Keratinocyte (primary cell): ENCODE measurements at regions not wholly inside any gene's neighbourhood (a gene's known extent, or its start where the extent isn't known, plus 50 kb on each side); places are given as distances from the start of the nearest gene placed in this dataset.
"Not testable (repeated sequence)": the region's sequence is repeated elsewhere in the genome, so short reads cannot be mapped to it uniquely, and the experiment has no call there.

Source experiments
- DNase-seq: peaks from one replicate; pipeline ENCODE4 v3.0.0-alpha.2; 2011; ENCODE audit warnings: low read depth, missing footprints, low spot score
- FAIRE-seq: peaks from 2 replicates; lab custom pipeline; 2011; peaks lifted over from hg19 to GRCh38; lab: Jason Lieb, UNC
- H2AFZ ChIP-seq: 2 replicates; pipeline ENCODE4 v1.6.0; 2012; ENCODE audit warnings: low read length, control low read depth, inconsistent platforms; ENCODE audit not compliant: control insufficient read depth
- H3K27ac ChIP-seq: 2 replicates; pipeline ENCODE4 v1.5.1; 2011; ENCODE audit warnings: low read length; ENCODE audit not compliant: control insufficient read depth, insufficient read depth
- H3K27me3 ChIP-seq: 3 replicates; pipeline ENCODE4 v1.6.0; 2011; ENCODE audit warnings: low read length; ENCODE audit not compliant: control insufficient read depth, insufficient read depth; ENCODE audit errors: extremely low read depth
- H3K36me3 ChIP-seq, 2 experiments: 2 replicates in 1 of 2; 3 replicates in 1 of 2; pipeline ENCODE4 v1.5.1; 2011; ENCODE audit warnings: low read length in 2 of 2, mild to moderate bottlenecking in 1 of 2; ENCODE audit not compliant: control insufficient read depth in 2 of 2, insufficient read depth in 2 of 2; ENCODE audit errors: extremely low read depth in 1 of 2
- H3K4me1 ChIP-seq: 3 replicates; pipeline ENCODE4 v1.5.1; 2011; ENCODE audit warnings: low read length; ENCODE audit not compliant: control insufficient read depth, insufficient read depth; ENCODE audit errors: extremely low read depth
- H3K4me2 ChIP-seq: 3 replicates; pipeline ENCODE4 v1.6.0; 2011; ENCODE audit warnings: low read depth, low read length; ENCODE audit not compliant: control insufficient read depth, insufficient read depth; ENCODE audit errors: extremely low read depth
- H3K4me3 ChIP-seq, 3 experiments: fragments of 200-600 bp in 1 of 3; sonication (generic) in 1 of 3; 2 replicates in 2 of 3; 3 replicates in 1 of 3; pipeline ENCODE4 v1.5.1; 2011 to 2016; ENCODE audit warnings: low read length in 3 of 3, mild to moderate bottlenecking in 3 of 3, control low read depth in 2 of 3, inconsistent platforms in 1 of 3, low read depth in 1 of 3, mixed read lengths in 1 of 3, mixed run types in 1 of 3, moderate library complexity in 1 of 3; ENCODE audit not compliant: control insufficient read depth in 2 of 3, insufficient read depth in 2 of 3; ENCODE audit errors: extremely low read depth in 1 of 3
- H3K79me2 ChIP-seq: 2 replicates; pipeline ENCODE4 v1.6.0; 2012; ENCODE audit warnings: low read length; ENCODE audit not compliant: control insufficient read depth, insufficient read depth
- H3K9ac ChIP-seq: 3 replicates; pipeline ENCODE4 v1.6.0; 2011; ENCODE audit warnings: low read length; ENCODE audit not compliant: control insufficient read depth, insufficient read depth; ENCODE audit errors: extremely low read depth
- H3K9me1 ChIP-seq: 3 replicates; pipeline ENCODE4 v1.6.0; 2011; ENCODE audit warnings: low read length; ENCODE audit not compliant: control insufficient read depth, insufficient read depth; ENCODE audit errors: extremely low read depth
- H3K9me3 ChIP-seq: 2 replicates; pipeline ENCODE4 v1.5.1; 2012; ENCODE audit warnings: low read depth, low read length; ENCODE audit not compliant: control insufficient read depth
- H4K20me1 ChIP-seq: 3 replicates; pipeline ENCODE4 v1.6.0; 2011; ENCODE audit warnings: low read length; ENCODE audit not compliant: control insufficient read depth, insufficient read depth; ENCODE audit errors: extremely low read depth
- dilution Hi-C: fragments of 300-500 bp; cut with MboI; formaldehyde crosslinking; loops from one replicate; pipeline ENCODE4 v1.7.0; 2020; ENCODE audit warnings: low sequenced_read_pairs; ENCODE audit not compliant: extremely low pct_ligation_motif_present

- H3K9me1 ChIP-seq, dilution Hi-C loops, DNase-seq, H3K27ac ChIP-seq, H2AFZ ChIP-seq, H3K4me2 ChIP-seq, H3K36me3 ChIP-seq, H3K27me3 ChIP-seq, H3K79me2 ChIP-seq, FAIRE-seq, H4K20me1 ChIP-seq, H3K4me1 ChIP-seq, H3K9ac ChIP-seq, H3K9me3 ChIP-seq, H3K4me3 ChIP-seq: not testable (repeated sequence)
Observed at GRCh38 chr2:89196719-89197118, 505.2 kb downstream of the RPIA start.

GRCh38 chr2:89198026-89198425 lies 506.6 kb downstream of the RPIA start:
- H3K9me3 ChIP-seq, DNase-seq, H3K4me2 ChIP-seq, H4K20me1 ChIP-seq, dilution Hi-C loops, FAIRE-seq, H3K27ac ChIP-seq, H3K9ac ChIP-seq, H3K4me1 ChIP-seq, H3K4me3 ChIP-seq, H3K79me2 ChIP-seq, H3K27me3 ChIP-seq, H3K9me1 ChIP-seq, H3K36me3 ChIP-seq, H2AFZ ChIP-seq: not testable (repeated sequence)

- FAIRE-seq, H3K79me2 ChIP-seq, H3K4me1 ChIP-seq, H2AFZ ChIP-seq, dilution Hi-C loops, H3K9me3 ChIP-seq, H3K4me3 ChIP-seq, H3K4me2 ChIP-seq, H3K36me3 ChIP-seq, H4K20me1 ChIP-seq, H3K27me3 ChIP-seq, H3K27ac ChIP-seq, H3K9me1 ChIP-seq, DNase-seq, H3K9ac ChIP-seq: not testable (repeated sequence)
Observed at GRCh38 chr2:89199453-89200246, 508.2 kb downstream of the RPIA start.

- H3K9me3 ChIP-seq, H3K36me3 ChIP-seq, H3K4me2 ChIP-seq, H3K4me3 ChIP-seq, dilution Hi-C loops, H3K9me1 ChIP-seq, H2AFZ ChIP-seq, DNase-seq, H3K4me1 ChIP-seq, H3K9ac ChIP-seq, FAIRE-seq, H3K27ac ChIP-seq, H3K27me3 ChIP-seq, H4K20me1 ChIP-seq, H3K79me2 ChIP-seq: not testable (repeated sequence)
Observed at GRCh38 chr2:89200247-89200527, 508.7 kb downstream of the RPIA start.

- dilution Hi-C loops, result not testable (repeated sequence)
Observed at GRCh38 chr2:89202518-89202917, 511.0 kb downstream of the RPIA start.

More at GRCh38 chr2:89202518-89202917, 511.0 kb downstream of the RPIA start:
- not testable (repeated sequence) for H3K27me3 ChIP-seq, H4K20me1 ChIP-seq, H3K27ac ChIP-seq, H2AFZ ChIP-seq, H3K36me3 ChIP-seq, H3K4me2 ChIP-seq, FAIRE-seq, DNase-seq, H3K9ac ChIP-seq, H3K4me1 ChIP-seq, H3K9me1 ChIP-seq, H3K79me2 ChIP-seq, H3K4me3 ChIP-seq, H3K9me3 ChIP-seq
